Gastroesophageal sphincter (tissue), 3 donors: ENCODE measurements at regions not wholly inside any gene's neighbourhood (a gene's known extent, or its start where the extent isn't known, plus 50 kb on each side); places are given as distances from the start of the nearest gene placed in this dataset.

Source experiments
- POLR2A ChIP-seq, 2 donors: fragments of 450-650 bp; IDR thresholded peaks; one replicate each; pipeline ENCODE4 v1.6.1; 2017; ENCODE audit warnings: antibody characterized with exemption in 2 of 2, mild to moderate bottlenecking in 2 of 2, moderate library complexity in 1 of 2
- TF ChIP-seq, protein P1 (sequence below), 4 experiments: fragments of 200-600 bp in 2 of 4; fragments of 450-650 bp in 2 of 4; sonication (generic) in 1 of 4; IDR thresholded peaks; one replicate each; pipeline ENCODE4 v1.5.1; 2017 to 2019; ENCODE audit warnings: antibody characterized with exemption in 4 of 4, mild to moderate bottlenecking in 2 of 4, moderate library complexity in 2 of 4

DNA sequence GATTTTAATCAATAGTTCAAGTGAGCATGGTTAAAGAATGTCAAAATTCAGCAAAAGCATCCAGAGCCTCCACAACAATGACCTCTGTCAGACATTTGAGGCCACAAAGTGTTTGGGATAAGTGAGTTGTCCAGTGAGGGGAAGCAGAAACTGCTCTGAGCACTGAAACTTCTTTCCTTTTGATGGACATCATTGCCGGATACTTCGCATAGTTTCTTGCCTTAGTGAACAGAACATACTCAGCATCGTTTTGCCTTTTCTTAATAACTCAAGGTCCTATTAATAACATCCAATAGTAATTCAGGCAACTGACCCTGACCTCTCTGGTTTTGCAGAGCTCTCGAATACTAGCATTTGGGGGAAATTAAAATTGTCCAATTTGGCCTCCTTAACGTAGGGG, 78.6 kb downstream of the EDN3 start:
- TF ChIP-seq, protein P1, sequence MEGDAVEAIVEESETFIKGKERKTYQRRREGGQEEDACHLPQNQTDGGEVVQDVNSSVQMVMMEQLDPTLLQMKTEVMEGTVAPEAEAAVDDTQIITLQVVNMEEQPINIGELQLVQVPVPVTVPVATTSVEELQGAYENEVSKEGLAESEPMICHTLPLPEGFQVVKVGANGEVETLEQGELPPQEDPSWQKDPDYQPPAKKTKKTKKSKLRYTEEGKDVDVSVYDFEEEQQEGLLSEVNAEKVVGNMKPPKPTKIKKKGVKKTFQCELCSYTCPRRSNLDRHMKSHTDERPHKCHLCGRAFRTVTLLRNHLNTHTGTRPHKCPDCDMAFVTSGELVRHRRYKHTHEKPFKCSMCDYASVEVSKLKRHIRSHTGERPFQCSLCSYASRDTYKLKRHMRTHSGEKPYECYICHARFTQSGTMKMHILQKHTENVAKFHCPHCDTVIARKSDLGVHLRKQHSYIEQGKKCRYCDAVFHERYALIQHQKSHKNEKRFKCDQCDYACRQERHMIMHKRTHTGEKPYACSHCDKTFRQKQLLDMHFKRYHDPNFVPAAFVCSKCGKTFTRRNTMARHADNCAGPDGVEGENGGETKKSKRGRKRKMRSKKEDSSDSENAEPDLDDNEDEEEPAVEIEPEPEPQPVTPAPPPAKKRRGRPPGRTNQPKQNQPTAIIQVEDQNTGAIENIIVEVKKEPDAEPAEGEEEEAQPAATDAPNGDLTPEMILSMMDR (IDR thresholded peaks at IDR 0.05) = no peak
- no peak for TF ChIP-seq POLR2A (IDR thresholded peaks at IDR 0.05)
